ENCODE measurements at regions not wholly inside any gene's neighbourhood (a gene's known extent, or its start where the extent isn't known, plus 50 kb on each side); places are given as distances from the start of the nearest gene placed in this dataset.

DNA sequence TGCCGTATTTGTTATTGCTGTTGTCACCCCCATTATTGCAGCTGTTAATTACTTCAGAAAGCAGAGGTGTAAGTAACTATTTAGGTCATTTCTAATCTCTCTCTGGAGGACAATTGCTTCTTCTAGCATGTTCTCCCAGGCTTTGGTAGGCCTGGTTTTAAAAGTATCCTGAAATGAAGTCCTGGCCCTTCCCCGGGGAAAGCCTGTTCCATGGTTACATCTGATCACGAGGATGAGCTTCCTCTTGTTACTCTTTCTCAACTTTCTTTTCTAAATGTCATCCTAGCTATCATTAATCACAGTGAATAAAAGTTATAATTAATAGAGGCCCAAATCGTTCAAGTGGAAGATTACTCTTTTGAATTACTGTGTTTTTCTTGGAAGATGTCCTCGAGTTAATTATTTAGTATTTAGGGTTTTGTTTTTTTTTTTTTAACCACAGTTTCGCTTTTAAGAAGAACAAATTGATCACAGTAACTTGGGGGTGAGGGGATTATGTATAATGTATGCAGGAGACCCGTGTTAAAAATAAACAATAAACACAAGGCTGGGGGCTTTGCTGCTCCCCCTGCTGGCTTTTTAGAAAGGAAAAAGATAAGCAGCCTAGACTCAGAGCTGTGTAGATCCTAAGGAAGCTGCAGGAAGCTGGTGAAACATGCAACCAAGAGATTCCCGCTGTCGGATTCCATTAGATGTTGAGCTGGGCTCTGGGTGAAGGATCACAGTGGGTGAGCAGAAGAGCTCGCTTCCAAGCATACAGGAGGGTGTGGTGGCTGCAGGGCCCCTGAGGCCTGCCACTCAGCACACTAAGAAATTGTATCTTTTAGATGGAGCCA, 420.1 kb downstream of the FUT8 start:
- no peak overlapping the region for H3K4me3 ChIP-seq (replicated peaks; ENCODE audit: low read depth, low read length)
- DNase-seq (ENCODE audit: extremely low read depth, low read depth) = no peak
- TF ChIP-seq, protein P1, sequence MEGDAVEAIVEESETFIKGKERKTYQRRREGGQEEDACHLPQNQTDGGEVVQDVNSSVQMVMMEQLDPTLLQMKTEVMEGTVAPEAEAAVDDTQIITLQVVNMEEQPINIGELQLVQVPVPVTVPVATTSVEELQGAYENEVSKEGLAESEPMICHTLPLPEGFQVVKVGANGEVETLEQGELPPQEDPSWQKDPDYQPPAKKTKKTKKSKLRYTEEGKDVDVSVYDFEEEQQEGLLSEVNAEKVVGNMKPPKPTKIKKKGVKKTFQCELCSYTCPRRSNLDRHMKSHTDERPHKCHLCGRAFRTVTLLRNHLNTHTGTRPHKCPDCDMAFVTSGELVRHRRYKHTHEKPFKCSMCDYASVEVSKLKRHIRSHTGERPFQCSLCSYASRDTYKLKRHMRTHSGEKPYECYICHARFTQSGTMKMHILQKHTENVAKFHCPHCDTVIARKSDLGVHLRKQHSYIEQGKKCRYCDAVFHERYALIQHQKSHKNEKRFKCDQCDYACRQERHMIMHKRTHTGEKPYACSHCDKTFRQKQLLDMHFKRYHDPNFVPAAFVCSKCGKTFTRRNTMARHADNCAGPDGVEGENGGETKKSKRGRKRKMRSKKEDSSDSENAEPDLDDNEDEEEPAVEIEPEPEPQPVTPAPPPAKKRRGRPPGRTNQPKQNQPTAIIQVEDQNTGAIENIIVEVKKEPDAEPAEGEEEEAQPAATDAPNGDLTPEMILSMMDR (IDR thresholded peaks at IDR 0.05; ENCODE audit: low read depth, low read length, missing control alignments) = peak; percentile 24

DNA sequence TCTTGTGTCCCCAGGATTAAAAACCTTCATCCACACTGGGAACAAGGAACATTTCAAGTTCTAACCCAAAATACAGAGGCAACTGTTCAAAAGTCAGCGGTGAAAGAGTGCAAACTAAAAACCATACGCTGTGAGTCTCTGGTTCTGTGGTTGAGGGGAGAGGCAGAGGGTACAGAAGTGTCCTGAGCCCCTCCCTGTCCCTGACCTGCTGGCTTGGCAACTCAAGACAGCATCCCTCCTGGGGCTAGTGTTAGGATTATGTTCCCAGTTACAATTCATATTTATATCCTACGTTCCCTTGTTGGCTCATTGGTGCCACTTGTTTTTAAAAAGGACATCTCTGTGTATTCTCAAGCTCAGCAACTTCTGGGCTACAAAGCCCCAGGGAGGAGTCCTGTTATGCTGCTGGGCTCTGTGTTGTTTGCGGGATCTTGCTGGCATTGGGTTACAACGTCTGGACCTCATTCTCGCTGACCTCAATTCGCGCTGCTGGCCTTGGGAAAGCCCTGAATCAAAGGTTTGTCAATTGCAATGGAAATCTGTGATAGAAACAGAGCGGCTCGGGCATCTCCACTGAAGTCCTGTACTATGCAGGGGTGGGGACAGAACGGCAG, 420.8 kb downstream of the FUT8 start:
- H3K4me3 ChIP-seq (replicated peaks; ENCODE audit: low read depth, low read length) = no peak overlapping the region
- TF ChIP-seq, protein P1 (IDR thresholded peaks at IDR 0.05; ENCODE audit: low read depth, low read length, missing control alignments) = no peak
- no peak for DNase-seq (ENCODE audit: extremely low read depth, low read depth)

DNA sequence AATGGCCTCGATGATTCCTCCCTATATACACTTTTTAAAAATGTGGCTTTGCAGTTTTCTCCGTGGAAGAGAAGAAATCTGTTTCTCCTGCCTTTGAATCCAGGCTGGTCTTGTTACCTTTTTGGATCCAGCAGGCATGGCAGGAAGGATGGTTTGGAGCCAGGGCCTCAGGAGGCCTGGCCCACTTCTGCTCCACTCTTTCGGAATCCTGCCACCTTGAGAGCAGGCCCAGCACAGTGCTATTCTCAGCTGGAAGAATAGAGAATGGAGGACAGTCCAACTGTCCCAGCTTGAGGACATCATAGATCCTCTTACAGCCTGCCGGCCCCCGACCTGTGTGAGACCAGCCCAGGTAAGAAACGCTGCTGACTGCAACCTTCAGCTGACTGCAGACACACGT, 421.5 kb downstream of the FUT8 start:
- TF ChIP-seq, protein P1 (IDR thresholded peaks at IDR 0.05; ENCODE audit: low read depth, low read length, missing control alignments) = no peak
- H3K4me3 ChIP-seq (replicated peaks; ENCODE audit: low read depth, low read length) = no peak overlapping the region
- DNase-seq (ENCODE audit: extremely low read depth, low read depth) = no peak

DNA sequence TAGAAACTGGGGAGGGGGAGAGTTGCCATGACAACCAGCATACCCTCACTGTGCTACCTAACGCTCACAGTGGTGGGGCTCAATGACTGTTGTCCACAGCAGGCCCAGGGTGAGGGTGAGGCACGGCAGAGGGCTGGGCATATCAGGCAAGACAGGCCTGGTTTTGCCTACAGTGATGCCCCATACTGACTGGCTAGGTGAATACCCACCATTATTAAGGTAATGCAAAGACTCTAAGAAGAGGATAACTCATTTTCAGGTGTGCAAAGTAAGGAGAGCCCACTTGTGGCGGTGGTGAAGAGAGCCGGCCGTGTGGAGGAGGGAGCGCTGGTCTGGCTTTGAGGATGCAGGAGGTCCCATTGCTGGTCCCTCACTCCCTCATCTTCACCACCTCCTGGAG, 422.3 kb downstream of the FUT8 start:
- TF ChIP-seq, protein P1 (IDR thresholded peaks at IDR 0.05; ENCODE audit: low read depth, low read length, missing control alignments) = no peak
- no peak overlapping the region for H3K4me3 ChIP-seq (replicated peaks; ENCODE audit: low read depth, low read length)
- no peak for DNase-seq (ENCODE audit: extremely low read depth, low read depth)

DNA sequence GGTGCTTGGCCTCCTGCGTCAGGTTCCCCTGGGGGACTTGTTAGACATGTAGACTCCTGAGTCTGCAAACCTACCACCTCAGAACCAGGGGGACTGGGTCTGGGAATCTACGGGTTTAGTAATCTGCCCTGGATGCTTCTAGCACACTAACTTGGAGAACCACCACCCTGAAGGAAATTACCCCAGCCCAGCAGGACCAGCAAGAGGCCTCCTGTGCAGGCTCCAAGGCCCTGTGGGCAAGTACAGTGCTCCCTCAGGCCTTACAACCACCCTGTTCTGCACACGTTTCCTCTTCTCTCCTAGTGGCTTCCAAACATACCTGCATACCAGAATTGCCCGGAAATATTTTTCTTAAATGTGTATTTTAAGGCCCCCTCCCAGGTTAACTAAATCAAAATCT, 423.0 kb downstream of the FUT8 start:
- H3K4me3 ChIP-seq (replicated peaks; ENCODE audit: low read depth, low read length) = no peak overlapping the region
- no peak for DNase-seq (ENCODE audit: extremely low read depth, low read depth)
- TF ChIP-seq, protein P1 (IDR thresholded peaks at IDR 0.05; ENCODE audit: low read depth, low read length, missing control alignments) = no peak

DNA sequence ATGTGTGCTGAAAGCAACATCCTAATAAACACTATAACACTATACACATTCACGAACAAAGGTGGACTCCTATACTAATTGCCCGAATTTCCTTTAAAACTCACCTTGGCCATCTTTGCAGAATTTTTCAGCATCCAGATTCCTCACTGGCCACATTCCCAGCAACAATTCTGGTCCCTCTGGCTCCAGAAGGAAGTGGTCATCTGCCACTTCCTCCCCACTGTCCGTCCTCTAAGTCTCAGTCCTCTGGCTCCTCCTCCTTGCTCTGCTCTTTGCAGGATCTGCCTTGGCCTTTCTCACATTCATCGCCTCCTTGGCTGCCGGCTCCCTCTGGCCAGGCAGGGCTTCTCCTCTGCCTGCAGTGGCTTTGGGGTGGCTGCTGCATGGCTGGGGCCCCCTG, 426.0 kb downstream of the FUT8 start:
- no peak for DNase-seq (ENCODE audit: extremely low read depth, low read depth)
- no peak overlapping the region for H3K4me3 ChIP-seq (replicated peaks; ENCODE audit: low read depth, low read length)
- TF ChIP-seq, protein P1 (IDR thresholded peaks at IDR 0.05; ENCODE audit: low read depth, low read length, missing control alignments) = no peak

All from HFF-Myc (cell line).